HG03159 (cell line): ENCODE measurements at regions not wholly inside any gene's neighbourhood (a gene's known extent, or its start where the extent isn't known, plus 50 kb on each side); places are given as distances from the start of the nearest gene placed in this dataset.
"Not testable (repeated sequence)": the region's sequence is repeated elsewhere in the genome, so short reads cannot be mapped to it uniquely, and the experiment has no call there.

Experiments
- ATAC-seq: cut with Tn5 transposase; IDR thresholded peaks from one replicate; pipeline ENCODE4 v1.9.1; 2021; ENCODE audit warnings: mild to moderate bottlenecking, moderate library complexity; ENCODE audit not compliant: unreplicated experiment

- ATAC-seq: no peak
Observed at GRCh38 chr3:33956206-33956605, 157.8 kb downstream of the PDCD6IP start.

DNA sequence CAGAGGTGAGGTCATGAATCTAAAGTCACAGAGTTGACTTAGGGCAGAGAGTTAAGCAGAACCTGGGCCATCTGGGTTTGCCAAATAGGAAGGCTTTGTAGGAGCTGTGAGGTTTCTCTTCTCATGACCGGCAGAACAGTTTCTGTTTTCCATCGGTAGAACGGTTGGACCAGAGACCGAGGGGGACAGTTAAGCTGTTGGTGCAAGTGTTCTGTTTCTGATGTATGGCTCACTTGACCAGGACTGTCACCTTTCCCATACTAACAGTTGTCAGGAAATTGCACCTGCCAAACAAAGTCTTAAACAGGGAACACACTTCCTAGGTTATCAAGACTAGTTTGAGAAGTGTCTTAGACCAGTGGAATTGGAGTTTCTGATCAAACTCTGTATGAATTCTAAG lies 158.3 kb downstream of the PDCD6IP start:
- ATAC-seq: no peak

- ATAC-seq: no peak
Observed at GRCh38 chr3:33957176-33957575, 158.7 kb downstream of the PDCD6IP start.

- no peak for ATAC-seq
Observed at GRCh38 chr3:33958661-33959060, 160.2 kb downstream of the PDCD6IP start.

GRCh38 chr3:33962396-33962795 lies 164.0 kb downstream of the PDCD6IP start:
- no peak for ATAC-seq

DNA sequence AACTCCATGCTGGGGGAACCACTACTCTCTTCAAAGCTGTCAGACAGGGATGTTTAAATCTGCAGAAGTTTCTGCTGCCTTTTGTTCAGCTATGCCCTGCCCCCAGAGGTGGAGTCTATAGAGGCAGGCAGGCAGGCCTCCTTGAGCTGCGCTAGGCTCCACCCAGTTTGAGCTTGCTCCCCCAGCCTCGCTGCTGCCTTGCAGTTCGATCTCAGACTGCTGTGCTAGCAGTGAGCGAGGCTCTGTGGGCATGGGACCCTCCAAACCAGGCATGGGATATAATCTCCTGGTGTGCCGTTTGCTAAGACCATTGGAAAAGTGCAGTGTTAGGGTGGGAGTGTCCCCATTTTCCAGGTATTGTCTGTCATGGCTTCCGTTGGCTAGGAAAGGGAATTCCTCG lies 171.8 kb downstream of the PDCD6IP start:
- ATAC-seq: not testable (repeated sequence)

DNA sequence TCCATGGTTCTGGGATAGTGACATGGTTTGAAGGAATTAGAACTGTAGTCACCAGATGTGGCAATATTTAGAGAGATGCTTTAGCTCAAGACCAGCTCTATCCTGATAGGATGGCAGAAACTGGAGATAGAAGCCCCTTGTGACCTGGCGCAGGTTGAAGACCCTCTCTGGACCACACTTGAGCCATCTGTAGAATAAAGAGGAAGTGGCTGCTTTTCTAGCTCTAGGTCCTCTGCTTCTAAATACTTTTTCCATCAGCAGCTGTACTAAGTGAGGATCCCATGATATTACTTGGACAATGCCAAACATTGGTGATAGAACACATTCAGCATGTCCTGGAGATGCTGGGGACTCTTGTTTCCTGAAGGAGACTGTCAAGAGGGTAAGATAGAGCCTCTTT lies 172.6 kb downstream of the PDCD6IP start:
- ATAC-seq: no peak

GRCh38 chr3:33975463-33975862 lies 177.0 kb downstream of the PDCD6IP start:
- ATAC-seq: no peak

- no peak for ATAC-seq
Observed at GRCh38 chr3:33977227-33977626, 178.8 kb downstream of the PDCD6IP start.

- no peak for ATAC-seq
Observed at GRCh38 chr3:33980252-33980651, 181.8 kb downstream of the PDCD6IP start.

DNA sequence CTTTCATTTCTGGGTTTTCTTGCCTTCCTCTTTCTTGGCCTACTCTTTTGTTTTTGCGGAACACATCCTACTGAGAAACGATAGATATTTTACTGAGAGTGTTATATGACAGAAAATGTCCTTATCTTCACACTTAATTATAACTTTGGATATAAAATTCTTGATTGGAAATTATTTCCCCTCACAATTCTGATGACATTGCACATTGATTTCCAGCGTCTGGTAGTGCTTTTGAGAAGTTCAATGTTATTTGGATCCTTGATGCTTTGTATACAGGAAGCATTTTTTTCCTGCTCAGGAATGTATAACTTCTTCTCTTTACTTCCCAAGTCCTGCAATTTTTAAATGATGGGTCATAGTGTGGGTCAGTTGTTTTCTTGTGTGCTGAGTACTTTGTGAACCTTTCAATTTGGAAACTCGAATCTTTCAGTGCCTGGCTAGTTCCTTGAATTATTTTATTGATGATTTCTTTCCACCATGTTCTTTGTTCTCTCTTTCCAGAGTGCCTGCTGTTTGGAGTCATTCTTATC lies 183.9 kb downstream of the PDCD6IP start:
- no peak for ATAC-seq

DNA sequence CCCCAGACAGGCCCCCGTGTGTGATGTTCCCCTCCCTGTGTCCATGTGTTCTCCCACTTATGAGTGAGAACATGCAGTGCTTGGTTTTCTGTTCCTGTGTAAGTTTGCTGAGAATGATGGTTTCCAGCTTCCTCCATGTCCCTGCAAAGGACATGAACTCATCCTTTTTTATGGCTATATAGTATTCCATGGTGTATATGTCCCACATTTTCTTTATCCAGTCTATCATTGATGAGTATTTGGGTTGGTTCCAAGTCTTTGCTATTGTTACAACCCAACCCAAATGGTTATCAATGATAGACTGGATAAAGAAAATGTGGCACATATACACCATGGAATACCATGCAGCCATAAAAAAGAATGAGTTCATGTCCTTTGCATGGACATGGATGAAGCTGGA lies 184.5 kb downstream of the PDCD6IP start:
- ATAC-seq: not testable (repeated sequence)

DNA sequence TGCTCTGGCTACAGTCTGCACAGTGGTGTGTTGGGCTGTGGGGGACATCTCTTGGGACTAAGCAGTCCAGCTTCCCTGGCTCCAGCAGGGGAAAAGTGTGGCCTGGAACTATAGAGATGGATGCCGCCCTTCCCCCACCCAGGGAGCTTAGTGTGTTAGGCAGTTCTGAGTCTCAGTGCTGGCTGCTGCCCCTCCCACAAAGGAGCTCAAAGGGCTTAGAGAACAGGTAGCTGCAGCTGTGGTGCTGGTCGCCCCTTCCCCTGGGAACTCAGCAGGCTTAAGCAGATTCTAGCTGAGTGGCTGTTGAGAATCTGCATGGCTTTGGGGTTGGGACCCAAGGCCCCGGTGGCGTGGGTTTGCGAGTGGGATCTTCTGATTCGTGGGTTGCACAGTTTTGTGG lies 190.8 kb downstream of the PDCD6IP start:
- no peak for ATAC-seq

DNA sequence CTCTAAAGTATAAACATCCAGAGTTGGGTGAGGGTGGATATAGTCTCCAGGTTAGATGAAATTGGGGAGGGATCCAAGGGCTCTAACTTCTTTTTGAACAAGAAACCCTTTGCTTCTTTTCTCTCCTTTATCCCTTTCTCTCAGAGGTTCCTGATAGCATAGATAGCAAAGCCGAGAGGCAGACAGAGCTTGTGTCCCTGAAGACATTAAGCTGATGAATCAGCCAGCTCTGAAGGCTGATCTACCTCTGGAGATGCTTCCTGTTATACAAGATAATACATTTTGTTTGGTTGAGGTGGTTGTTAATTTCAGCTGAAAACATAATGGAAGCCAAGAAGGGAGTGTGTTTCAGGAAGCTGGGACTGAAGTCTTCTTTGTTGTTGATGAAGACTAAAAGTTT lies 193.2 kb downstream of the PDCD6IP start:
- no peak for ATAC-seq

- no peak for ATAC-seq
Observed at GRCh38 chr3:33993631-33994030, 195.2 kb downstream of the PDCD6IP start.

GRCh38 chr3:33994568-33994967 lies 196.1 kb downstream of the PDCD6IP start:
- no peak for ATAC-seq

- ATAC-seq: no peak
Observed at GRCh38 chr3:34000301-34000700, 201.9 kb downstream of the PDCD6IP start.

GRCh38 chr3:34001022-34001421 lies 202.6 kb downstream of the PDCD6IP start:
- ATAC-seq: no peak

GRCh38 chr3:34001990-34002389 lies 203.6 kb downstream of the PDCD6IP start:
- no peak for ATAC-seq

DNA sequence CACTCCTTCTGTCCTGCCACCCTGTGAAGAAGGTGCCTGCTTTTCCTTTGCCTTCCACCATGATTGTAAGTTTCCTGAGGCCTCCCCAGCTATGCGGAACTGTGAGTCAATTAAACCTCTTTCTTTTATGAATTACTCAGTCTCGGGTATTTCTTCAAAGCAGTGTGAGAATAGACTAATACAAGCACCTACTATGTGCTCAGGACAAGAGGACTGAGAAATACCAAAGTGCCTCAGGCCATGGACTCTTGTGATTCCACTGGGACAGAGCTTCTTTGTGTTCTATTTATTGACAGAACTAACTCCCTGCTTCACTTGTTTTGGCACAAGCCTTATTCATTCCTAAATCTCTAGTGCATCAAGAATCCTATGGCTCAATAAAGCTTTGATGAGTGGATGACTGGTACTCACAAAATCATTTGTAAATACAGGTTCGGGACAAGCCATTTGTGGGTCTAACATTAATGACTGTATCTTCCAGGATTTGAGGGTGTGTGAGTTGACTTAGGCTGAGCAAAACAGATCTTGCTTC lies 204.2 kb downstream of the PDCD6IP start:
- no peak for ATAC-seq

GRCh38 chr3:34005886-34006285 lies 207.5 kb downstream of the PDCD6IP start:
- ATAC-seq: no peak

DNA sequence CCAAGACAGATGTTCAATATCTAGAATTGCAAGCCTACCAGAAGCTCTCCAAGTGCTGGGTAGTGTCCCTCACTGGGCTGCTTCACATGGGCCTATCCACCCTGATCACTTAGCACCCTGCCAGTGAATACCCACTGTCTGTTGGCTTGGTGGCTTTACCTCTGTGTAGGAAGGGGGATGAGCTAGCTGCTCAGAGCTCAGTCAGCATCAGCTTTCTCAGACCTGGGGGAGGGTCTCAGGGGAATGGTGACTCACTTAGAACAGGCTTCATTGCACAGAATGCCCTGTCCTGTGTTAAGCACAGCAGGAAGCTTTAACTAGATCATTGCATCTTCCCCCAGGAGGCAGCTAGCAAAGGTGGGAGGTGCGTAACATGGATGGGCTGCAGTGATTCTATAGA lies 209.8 kb downstream of the PDCD6IP start:
- ATAC-seq: no peak
